ENCODE measurements at regions not wholly inside any gene's neighbourhood (a gene's known extent, or its start where the extent isn't known, plus 50 kb on each side); places are given as distances from the start of the nearest gene placed in this dataset.

GRCh38 chr16:86932130-86932982, 354.0 kb downstream of the FOXL1 start:
- H3K27ac ChIP-seq, result no peak overlapping the region
- no peak for TF ChIP-seq CTCF (IDR thresholded peaks at IDR 0.05)
- no peaks in the 10 kb centered on the region for H3K27me3 ChIP-seq (ENCODE audit: control insufficient read depth, insufficient read depth, low read length)

GRCh38 chr16:86934581-86935375, 356.4 kb downstream of the FOXL1 start:
- no peaks in the 10 kb centered on the region for H3K79me2 ChIP-seq
- H3K36me3 ChIP-seq (ENCODE audit: control insufficient read depth, insufficient read depth, low read length), result no peaks in the 10 kb centered on the region
- no peaks in the 10 kb centered on the region for H3K9me3 ChIP-seq (ENCODE audit: control insufficient read depth, low read length)
- H3K4me2 ChIP-seq (ENCODE audit: low read length), result no peak overlapping the region
- H3K4me1 ChIP-seq, result no peaks in the 10 kb centered on the region
- TF ChIP-seq CTCF (IDR thresholded peaks at IDR 0.05), result no peak
- no peak overlapping the region for H3K9ac ChIP-seq
- H3K27me3 ChIP-seq (ENCODE audit: control insufficient read depth, insufficient read depth, low read length), result no peaks in the 10 kb centered on the region
- no peak overlapping the region for H3K27ac ChIP-seq
- no peak overlapping the region for H2AFZ ChIP-seq
- no peak overlapping the region for H3K4me3 ChIP-seq (ENCODE audit: low read depth, low read length)

More at GRCh38 chr16:86932130-86932982, 354.0 kb downstream of the FOXL1 start:
- Histone ChIP-seq H3K9ac (no peak overlapping the region), H3K4me2 (ENCODE audit: low read length) (no peak overlapping the region), H3K9me3 (ENCODE audit: control insufficient read depth, low read length) (no peaks in the 10 kb centered on the region), H3K79me2 (no peaks in the 10 kb centered on the region), H2AFZ (no peak overlapping the region), H3K36me3 (ENCODE audit: control insufficient read depth, insufficient read depth, low read length) (no peaks in the 10 kb centered on the region), H3K4me1 (no peaks in the 10 kb centered on the region), H3K4me3 (ENCODE audit: low read depth, low read length) (no peak overlapping the region)

GRCh38 chr16:86939609-86940008, 361.3 kb downstream of the FOXL1 start:
- no peak overlapping the region for H2AFZ ChIP-seq
- H3K79me2 ChIP-seq, result no peaks in the 10 kb centered on the region
- no peaks in the 10 kb centered on the region for H3K27me3 ChIP-seq (ENCODE audit: control insufficient read depth, insufficient read depth, low read length)
- no peak overlapping the region for H3K27ac ChIP-seq
- H3K4me3 ChIP-seq (ENCODE audit: low read depth, low read length), result no peak overlapping the region
- H3K36me3 ChIP-seq (ENCODE audit: control insufficient read depth, insufficient read depth, low read length), result no peaks in the 10 kb centered on the region
- H3K4me1 ChIP-seq, result no peaks in the 10 kb centered on the region
- no peaks in the 10 kb centered on the region for H3K9me3 ChIP-seq (ENCODE audit: control insufficient read depth, low read length)
- TF ChIP-seq CTCF (IDR thresholded peaks at IDR 0.05), result no peak
- H3K4me2 ChIP-seq (ENCODE audit: low read length), result no peak overlapping the region
- no peak overlapping the region for H3K9ac ChIP-seq

GRCh38 chr16:86941731-86942130, 363.4 kb downstream of the FOXL1 start:
- Histone ChIP-seq H3K27ac (no peak overlapping the region), H3K9me3 (ENCODE audit: control insufficient read depth, low read length) (no peaks in the 10 kb centered on the region), H3K79me2 (no peaks in the 10 kb centered on the region), H3K4me1 (no peaks in the 10 kb centered on the region), H3K4me3 (ENCODE audit: low read depth, low read length) (no peak overlapping the region), H3K36me3 (ENCODE audit: control insufficient read depth, insufficient read depth, low read length) (no peaks in the 10 kb centered on the region), H3K27me3 (ENCODE audit: control insufficient read depth, insufficient read depth, low read length) (no peaks in the 10 kb centered on the region), H3K9ac (no peak overlapping the region), H2AFZ (no peak overlapping the region), H3K4me2 (ENCODE audit: low read length) (no peak overlapping the region)
- no peak for TF ChIP-seq CTCF (IDR thresholded peaks at IDR 0.05)
